HG02623 (cell line): ENCODE measurements at regions not wholly inside any gene's neighbourhood (a gene's known extent, or its start where the extent isn't known, plus 50 kb on each side); places are given as distances from the start of the nearest gene placed in this dataset.
"Not testable (repeated sequence)": the region's sequence is repeated elsewhere in the genome, so short reads cannot be mapped to it uniquely, and the experiment has no call there.

ENCODE experiments used
- ATAC-seq: cut with Tn5 transposase; IDR thresholded peaks from one replicate; pipeline ENCODE4 v1.9.1; 2021; ENCODE audit warnings: moderate library complexity; ENCODE audit not compliant: unreplicated experiment

DNA sequence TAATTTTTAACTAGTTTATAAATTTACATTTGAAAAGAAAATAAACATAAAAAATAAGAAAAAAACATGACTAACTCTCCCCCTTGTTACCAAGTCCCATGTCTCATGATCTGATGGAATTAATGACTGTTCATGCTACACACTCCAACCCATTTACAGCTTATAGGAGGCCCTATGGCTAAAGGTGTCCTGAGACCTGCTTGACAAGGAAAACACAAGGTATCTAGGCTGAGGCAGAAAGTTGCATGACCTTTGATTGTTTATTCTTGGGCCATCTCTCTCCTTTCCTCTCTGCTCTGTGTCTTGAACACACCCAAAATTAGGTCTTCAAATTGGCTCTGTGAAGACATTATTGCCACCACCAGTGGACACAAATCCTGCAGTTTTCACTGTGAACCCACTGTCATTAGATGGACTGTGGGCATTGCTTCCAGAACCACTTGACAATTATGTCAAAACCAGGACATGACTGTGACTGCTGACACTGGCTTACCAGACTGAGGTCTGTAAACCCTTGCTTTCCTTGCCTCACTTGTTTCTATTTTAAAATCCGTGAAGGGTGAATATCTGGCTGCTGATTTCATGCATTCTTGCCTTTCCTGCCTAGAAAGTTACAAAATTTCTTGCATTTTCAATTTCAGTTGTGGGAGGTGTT, 386.5 kb upstream of the SPRY2 start:
- no peak for ATAC-seq

DNA sequence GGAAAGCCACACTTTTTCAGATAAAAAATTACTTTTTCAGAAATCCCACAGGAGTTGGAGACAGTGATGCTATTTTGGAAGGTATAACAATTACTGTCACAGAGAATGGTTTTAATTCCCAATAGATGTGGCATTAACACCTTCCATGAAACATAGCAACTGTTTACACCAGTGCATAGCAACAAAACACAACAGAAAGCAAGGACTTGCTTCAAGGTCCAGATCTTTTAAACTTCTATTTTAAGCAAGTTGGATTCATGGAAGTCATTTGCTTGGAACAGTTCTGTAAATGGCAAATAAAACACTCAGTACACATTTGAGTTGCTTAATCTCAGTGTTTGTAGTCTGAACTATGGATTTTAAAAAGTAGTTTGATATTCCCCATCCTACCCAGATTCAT, 385.9 kb upstream of the SPRY2 start:
- no peak for ATAC-seq

DNA sequence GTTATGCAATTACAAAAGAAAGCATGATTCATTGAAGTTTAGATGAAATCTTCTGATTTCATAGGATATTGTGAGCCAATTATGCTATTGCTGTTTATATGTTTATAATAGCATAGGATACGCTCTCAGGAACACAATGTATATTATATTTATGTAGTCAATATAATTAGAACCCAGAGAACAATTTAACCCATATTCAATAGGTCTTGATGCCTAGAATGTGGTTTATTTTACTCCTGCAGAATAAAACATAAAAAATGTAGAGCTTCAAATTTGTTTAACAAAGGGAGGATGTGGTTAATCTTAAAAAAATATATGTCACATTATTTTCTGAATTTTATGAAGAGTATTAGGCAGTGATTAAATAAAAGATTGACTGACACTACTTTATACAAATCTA, 380.8 kb upstream of the SPRY2 start:
- no peak for ATAC-seq

DNA sequence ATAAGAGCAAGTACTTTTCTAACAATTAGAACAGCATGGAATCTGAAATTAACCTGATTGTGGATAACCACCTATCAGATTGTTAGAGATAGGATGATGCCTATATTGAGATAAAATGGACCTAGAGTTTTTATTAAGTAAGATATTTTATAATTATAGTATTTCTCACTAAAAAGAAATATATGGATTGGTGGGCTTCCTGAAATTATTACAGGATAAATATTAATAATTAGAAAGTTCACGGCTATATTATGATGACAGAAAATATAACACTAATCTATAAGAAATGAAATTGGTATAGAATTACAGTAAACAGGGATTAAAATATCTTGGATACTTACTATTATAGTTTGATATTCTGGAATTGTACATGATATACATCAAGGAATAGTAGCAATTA, 378.0 kb upstream of the SPRY2 start:
- ATAC-seq, result no peak

DNA sequence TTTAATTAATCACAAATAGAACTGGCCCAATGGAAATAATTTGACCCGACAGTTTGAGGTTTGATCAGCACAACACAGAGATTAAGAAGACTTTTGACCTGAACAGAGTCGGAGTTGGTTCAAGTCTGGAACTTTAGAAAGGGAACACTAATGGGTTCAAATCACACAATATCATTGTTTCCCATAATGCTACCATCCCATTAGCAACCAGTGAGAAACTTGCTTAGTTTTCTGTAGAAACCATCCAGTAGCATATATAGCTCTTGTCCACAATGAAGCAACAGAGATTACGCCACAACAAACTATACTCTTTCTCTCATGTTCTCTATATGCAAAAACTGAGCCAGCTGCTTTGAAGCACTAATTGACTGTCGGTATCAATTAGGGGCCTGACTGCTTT, 376.9 kb upstream of the SPRY2 start:
- no peak for ATAC-seq

DNA sequence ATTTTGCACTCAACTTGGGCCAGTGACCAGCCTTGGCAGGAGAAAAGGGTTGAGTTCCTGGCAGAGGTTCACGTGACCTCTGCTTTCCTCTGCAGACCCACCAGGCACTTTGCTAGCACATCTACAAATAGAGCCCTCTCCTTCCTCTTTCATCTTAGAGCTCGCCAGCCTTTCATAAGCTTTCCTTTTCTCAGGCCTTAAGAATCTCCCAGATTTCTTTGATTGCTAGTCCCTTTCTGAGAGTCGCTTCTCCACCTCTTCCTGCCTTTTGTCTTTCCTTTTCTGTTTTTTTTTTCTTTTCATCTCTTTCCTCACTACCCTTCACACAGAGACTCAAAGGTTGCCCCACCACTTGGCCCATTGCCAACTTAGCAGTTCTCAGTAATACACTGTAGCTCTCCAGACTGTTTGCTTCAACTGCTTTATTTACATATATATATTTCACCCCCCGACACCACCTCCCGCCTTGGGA, 375.7 kb upstream of the SPRY2 start:
- no peak for ATAC-seq

DNA sequence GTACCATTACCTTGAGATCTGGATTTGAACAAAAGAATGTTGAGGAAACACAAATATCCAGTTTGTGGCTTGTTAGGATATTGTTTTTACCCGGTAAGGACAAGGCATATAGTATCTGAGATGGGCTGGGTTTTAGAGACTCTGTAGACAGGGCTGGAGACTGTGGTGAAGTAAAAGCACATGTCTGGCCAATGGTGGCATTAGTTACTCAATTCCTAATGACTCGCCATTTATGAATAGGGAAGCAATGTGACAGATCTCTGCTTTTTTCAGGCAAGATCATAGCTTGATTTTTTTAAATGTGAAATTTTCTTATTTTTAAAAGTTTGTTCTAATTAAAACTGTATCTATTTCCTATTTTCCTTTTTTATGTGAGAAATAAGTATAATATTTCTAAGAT, 371.1 kb upstream of the SPRY2 start:
- no peak for ATAC-seq

DNA sequence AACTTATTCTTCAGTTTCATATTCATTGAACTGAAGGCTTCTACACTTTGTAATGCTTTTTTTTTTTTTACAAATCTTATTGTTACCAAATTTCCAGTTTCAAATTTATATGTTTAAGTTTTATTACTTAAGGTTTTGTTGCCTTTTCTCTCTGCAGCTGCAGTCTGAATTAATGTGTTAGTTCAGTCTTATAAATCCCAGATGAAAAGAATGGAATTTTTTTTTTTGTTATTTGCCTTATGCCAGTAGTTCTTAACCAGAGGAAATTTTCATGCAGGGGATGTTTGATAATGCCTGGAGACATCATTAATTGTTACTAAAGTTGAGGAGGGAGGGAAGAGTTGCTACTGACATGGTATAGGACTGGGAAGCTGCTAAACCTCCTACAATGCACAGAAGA, 367.9 kb upstream of the SPRY2 start:
- no peak for ATAC-seq

DNA sequence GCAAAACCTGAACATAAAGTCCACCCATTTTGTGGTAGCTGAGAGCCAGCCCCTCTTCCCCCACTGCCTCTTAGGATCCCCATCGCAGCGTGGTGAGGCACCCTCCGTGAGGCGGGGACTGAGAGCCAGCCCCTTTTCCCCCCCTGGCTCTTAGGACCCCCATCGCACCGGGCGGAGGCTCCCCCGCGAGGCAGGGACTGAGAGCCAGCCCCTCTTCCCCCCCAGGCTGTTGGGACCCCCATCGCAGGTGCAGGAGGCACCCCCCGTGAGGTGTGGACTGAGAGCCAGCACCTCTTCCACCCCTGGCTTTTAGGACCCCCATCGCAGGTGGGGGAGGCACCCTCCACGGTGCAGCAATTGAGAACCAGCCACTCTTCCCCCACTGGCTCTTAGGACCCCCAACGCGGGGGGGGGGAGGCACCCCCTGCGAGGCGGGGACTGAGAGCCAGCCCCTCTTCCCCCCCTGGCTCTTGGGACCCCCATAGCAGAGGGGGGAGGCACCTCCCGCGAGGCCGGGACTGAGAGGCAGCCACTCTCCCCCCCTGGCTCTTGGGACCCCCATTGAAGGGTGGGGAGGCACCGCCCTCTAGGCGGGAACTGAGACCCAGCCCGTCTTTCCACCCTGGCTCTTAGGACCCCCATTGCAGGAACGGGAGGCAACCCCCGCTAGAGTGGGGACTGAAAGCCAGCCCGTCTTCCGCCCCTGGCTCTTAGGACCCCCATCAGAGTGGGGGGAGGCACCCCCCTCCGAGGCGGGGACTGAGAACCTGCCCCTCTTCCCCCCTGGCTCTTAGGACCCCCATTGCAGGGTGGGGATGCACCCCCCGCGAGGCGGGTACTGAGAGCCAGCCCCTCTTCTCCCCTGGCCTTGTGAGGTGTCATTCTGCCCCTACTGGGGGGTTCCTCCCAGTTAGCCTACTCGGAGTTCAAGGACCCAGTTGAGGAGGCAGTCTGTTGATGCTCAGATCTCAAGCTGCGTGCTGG, 366.4 kb upstream of the SPRY2 start:
- ATAC-seq, result no peak

DNA sequence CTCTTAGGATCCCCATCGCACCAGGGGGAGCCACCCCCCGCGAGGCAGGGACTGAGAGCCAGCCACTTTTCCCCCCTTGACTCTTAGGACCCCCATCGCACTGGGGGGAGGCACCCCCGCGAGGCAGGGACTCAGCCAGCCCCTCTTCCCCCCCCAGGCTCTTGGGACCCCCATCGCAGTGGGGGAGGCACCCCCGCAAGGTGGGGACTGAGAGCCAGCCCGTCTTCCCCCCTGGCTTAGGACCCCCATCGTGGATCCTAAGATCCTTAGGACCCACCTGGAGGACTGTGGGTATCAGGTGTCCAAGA, 365.2 kb upstream of the SPRY2 start:
- no peak for ATAC-seq

DNA sequence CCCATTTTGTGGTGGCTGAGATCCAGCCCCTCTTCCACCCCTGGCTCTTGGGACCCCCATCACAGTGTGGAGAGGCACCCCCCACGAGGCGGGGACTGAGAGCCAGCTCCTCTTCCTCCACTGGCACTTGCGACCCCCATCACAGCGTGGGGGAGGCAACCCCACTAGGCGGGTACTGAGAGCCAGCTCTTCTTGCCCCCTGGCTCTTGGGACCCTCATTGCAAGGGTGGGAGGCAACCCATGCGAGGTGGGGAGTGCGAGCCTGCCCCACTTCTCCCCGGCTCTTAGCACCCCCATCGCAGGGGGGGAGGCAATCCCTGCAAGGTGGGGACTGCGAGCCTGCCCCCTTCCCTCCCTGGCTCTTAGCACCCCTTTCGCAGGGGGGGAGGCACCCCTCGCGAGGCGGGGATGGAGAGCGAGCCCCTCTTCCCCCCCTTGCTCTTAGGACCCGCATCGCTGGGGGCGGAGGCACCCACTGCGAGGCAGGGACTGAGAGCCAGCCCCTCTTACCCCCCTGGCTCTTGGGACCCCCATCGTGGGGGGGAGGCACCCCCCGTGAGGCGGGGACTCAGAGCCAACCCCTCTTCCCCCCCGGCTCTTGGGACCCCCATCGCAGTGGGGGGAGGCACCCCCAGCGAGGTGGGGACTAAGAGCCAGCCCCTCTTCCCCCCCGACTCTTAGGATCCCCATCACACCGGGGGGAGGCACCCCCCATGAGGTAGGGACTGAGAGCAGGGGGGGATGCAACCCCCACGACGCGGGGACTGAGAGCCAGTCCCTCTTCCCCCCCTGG, 364.6 kb upstream of the SPRY2 start:
- no peak for ATAC-seq

DNA sequence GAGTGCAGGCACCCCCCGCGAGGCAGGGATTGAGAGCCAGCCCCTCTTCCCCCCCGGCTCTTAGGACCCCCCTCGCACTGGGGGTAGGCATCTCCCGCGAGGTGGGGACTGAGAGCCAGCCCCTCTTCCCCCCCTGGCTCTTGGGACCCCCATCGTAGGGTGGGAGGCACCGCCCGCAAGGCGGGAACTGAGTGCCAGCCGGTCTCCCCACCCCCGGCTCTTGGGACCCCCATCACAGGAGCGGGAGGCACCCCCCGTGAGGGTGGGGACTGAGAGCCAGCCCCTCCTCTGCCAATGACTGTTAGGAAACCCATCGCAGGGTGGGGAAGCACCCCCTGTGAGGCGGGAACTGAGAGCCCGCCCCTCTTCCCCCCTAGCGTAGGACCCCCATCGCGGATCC, 363.4 kb upstream of the SPRY2 start:
- no peak for ATAC-seq

DNA sequence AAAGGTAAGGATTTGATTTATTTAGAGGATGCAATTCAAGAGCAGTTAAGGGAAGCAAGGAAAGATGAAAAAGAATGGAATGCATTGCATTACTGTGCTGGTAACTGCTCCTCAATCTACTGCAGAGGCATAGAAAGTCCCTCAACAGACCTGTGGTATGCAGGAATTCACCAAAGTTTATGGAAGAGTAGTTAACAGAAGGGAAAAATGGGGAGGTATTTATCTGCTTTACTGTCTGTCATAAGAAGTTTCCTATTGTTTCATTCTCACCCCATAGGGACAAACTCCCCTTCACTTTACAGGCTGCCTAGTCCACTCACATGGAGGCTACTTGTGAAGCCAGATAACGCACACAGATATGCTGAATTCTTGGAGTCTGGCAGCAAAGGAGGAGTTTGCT, 354.9 kb upstream of the SPRY2 start:
- ATAC-seq, result no peak

DNA sequence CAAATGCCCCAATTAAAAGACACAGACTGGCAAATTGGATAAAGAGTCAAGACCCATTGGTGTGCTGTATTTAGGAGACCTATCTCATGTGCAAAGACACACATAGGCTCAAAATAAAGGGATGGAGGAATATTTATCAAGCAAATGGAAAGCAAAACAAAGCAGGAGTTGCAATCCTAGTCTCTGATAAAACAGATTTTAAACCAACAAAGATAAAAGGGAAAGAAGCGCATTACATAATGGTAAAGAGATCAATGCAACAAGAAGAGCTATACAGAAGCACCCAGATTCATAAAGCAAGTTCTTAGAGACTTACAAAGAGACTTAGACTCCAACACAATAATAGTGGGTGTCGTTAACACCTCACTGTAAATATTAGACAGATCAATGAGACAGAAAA, 350.9 kb upstream of the SPRY2 start:
- not testable (repeated sequence) for ATAC-seq

DNA sequence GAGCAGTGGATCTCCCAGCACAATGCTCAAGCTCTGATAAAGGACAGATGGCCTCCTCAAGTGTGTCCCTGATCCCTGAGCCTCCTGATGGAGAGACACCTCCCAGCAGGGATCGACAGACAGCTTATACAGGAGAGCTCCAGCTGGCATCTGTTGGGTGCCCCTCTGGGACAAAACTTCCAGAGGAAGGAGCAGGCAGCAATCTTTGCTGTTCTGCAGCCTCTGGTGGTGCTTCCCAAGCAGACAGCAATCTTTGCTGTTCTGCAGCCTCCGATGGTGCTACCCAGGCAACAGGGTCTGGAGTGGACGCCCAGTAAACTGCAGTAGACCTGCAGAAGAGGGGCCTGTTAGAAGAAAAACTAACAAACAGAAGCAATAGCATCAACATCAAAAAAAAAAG, 349.3 kb upstream of the SPRY2 start:
- ATAC-seq, result no peak

DNA sequence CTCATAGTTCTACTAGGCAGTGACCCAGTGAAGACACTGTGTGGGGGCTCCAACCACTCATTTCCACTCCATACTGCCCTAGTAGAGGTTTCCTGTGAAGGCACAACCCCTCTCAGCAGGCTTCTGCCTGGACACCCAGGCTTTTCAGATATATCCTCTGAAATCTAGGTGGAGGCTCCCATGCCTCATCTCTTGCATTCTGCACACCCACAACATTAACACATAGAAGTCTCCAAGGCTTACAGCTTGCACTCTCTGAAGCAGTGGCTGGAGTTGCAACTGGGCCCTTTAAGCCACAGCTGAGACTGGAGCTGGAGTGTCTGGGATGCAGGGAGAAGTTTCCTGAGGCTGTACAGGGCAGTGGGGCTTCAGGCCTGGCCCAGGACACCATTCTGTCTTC, 347.7 kb upstream of the SPRY2 start:
- no peak for ATAC-seq

DNA sequence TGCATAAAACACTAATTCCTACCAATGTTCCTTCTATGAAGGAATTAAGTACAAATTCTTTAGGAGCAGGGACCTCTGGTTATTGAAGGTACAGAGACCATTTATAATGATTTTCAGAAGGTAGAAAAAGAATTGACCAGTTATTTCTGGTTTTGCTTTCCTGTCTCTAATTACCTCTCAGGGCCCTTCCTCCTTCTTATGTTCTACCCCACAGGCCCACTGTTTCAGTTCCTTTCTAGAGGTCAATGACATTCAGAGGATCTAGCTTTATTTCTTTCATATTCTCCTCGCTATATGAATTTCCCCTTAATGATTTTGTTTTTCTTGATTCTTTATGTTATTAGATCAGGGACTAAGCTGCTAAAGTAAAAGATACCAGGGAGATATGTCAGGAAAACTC, 345.0 kb upstream of the SPRY2 start:
- no peak for ATAC-seq

DNA sequence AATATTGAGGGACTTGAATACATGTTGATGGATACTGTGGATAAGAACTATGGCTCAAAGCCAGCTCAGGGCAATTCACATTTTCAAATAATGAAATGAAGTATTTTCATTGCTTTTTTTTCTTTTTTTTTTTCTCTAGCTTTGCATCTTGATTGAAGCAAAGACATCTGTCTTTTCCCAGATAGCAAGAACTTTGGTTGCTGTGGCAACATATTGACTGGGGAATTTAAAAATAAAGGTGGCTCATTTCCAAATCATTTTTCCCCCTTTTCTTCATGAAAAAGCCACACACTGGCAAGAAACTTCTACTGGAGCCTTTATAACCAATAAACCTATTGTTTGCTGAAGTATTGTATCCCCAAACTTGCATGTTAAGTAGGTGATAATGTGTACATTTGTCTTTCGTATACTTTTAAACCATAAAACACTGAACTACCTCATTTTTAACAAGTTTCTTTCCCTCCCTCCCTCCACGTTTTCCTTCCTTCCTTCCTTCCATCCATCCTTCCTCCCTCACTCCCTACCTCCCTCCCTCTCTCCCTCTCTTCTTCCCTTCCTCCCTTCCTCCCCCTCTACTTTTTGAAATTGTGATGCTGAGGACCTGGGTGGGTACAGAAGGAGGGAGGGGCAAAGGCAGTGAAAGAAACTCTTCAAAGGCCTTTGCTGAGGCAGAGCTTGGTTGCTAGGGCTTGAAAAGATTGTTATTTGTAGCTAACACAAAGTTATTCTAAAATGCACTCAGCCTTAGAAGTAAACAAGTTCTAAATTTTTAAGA, 343.5 kb upstream of the SPRY2 start:
- ATAC-seq, result no peak

DNA sequence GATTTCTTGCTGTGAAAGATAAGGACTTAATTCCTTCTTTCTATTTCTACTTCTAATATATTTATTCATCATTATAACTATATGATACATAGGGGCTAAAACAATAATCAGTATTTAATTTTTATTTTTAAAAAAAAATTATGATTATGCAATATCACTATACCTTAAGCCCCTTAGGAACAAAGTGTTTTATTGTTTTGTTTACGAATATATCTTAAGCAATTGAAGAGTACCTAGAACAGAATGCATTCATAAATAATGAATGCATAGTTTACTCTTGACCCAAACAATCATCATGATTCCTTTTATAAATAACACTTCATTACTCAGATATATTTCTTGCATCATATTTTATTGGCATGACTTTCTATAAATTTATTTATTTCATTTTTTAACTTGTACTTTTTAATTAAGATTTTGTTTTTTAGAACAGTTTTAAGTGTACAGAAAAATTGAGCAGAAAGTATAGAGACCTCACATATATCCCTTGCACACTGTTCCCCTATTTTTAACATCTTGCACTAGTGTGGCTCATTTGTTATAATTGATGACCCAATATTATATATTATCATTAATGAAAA, 339.9 kb upstream of the SPRY2 start:
- ATAC-seq, result no peak

DNA sequence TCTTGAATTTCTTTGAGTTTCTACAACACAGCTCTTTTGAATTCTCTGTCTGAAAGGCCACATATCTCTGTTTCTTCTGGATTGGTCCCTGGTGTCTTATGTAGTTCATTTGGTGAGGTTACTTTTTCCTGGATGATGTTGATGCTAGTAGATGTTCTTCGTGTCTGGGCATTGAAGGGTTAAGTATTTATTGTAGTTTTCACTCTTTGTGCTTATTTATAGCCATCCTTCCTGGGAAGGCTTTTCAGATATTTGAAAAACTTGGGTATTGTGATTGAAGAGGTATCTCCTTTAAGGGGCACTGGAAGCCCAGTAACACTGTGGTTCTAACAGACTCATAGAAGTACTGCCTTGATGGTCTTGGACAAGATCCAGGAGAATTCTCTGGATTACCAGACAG, 338.5 kb upstream of the SPRY2 start:
- no peak for ATAC-seq

DNA sequence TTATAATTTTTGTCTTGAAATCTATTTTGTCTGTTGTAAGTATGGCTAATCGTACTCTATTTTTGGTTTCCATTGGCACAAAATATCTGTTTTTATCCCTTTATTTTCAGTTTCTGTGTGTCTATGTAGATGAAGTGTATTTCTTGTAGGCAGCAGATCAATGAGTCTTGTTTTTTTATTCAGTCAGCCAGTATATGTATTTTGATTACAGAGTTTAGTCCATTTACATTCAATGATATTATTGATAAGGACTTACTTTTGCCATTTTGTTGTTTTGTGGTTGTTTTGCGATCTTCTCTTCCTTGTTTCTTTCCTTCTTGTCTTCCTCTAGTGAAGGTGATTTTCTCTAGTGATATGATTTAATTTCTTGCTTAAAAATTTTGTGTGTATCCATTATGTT, 336.3 kb upstream of the SPRY2 start:
- ATAC-seq, result no peak
